ENCODE measurements at regions not wholly inside any gene's neighbourhood (a gene's known extent, or its start where the extent isn't known, plus 50 kb on each side); places are given as distances from the start of the nearest gene placed in this dataset.

- Histone ChIP-seq H3K36me3 (ENCODE audit: insufficient read depth, low read length) (no peaks in the 10 kb centered on the region), H3K9me2 (ENCODE audit: insufficient read depth, low read length) (no peaks in the 10 kb centered on the region), H3K4me3 (ENCODE audit: low read depth, low read length, poor library complexity, severe bottlenecking) (no peak overlapping the region), H4K20me1 (ENCODE audit: insufficient read depth, low read length) (no peaks in the 10 kb centered on the region), H2AFZ (ENCODE audit: low read length) (no peak overlapping the region), H3K79me2 (ENCODE audit: insufficient read depth, low read depth, low read length) (no peaks in the 10 kb centered on the region), H3K9me3 (ENCODE audit: low read length) (no peaks in the 10 kb centered on the region), H3K4me1 (ENCODE audit: insufficient read depth, low read length, poor library complexity, severe bottlenecking) (no peaks in the 10 kb centered on the region), H3K4me2 (ENCODE audit: low read length) (no peak overlapping the region), H3K27ac (ENCODE audit: low read depth, low read length, poor library complexity, severe bottlenecking) (no peak overlapping the region)
- ChIA-PET POLR2A (no interaction called here), CTCF (ENCODE audit: unreplicated experiment) (no interaction called here)
- intact Hi-C loops (cut with micrococcal nuclease; ENCODE audit: unreplicated experiment) = no loop called here
- no peak for DNase-seq (ENCODE audit: low spot score)
- no TSS peak for BruUV-seq (replicated peaks)
- TF ChIP-seq, protein P1, sequence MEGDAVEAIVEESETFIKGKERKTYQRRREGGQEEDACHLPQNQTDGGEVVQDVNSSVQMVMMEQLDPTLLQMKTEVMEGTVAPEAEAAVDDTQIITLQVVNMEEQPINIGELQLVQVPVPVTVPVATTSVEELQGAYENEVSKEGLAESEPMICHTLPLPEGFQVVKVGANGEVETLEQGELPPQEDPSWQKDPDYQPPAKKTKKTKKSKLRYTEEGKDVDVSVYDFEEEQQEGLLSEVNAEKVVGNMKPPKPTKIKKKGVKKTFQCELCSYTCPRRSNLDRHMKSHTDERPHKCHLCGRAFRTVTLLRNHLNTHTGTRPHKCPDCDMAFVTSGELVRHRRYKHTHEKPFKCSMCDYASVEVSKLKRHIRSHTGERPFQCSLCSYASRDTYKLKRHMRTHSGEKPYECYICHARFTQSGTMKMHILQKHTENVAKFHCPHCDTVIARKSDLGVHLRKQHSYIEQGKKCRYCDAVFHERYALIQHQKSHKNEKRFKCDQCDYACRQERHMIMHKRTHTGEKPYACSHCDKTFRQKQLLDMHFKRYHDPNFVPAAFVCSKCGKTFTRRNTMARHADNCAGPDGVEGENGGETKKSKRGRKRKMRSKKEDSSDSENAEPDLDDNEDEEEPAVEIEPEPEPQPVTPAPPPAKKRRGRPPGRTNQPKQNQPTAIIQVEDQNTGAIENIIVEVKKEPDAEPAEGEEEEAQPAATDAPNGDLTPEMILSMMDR (conservative IDR thresholded peaks at IDR 0.05; ENCODE audit: low read length) = no peak
- TF ChIP-seq EZH2phosphoT487 (IDR thresholded peaks at IDR 0.05; ENCODE audit: borderline replicate concordance, low read depth, low read length) = no peak
Measured at GRCh38 chr11:42311514-42311913, 852.1 kb upstream of the LRRC4C start.

- Histone ChIP-seq H3K36me3 (ENCODE audit: insufficient read depth, low read length) (no peaks in the 10 kb centered on the region), H3K9me2 (ENCODE audit: insufficient read depth, low read length) (no peaks in the 10 kb centered on the region), H4K20me1 (ENCODE audit: insufficient read depth, low read length) (no peaks in the 10 kb centered on the region), H3K4me2 (ENCODE audit: low read length) (no peak overlapping the region), H3K4me1 (ENCODE audit: insufficient read depth, low read length, poor library complexity, severe bottlenecking) (no peaks in the 10 kb centered on the region), H2AFZ (ENCODE audit: low read length) (no peak overlapping the region), H3K79me2 (ENCODE audit: insufficient read depth, low read depth, low read length) (no peaks in the 10 kb centered on the region), H3K4me3 (ENCODE audit: low read depth, low read length, poor library complexity, severe bottlenecking) (no peak overlapping the region), H3K27ac (ENCODE audit: low read depth, low read length, poor library complexity, severe bottlenecking) (no peak overlapping the region), H3K9me3 (ENCODE audit: low read length) (no peaks in the 10 kb centered on the region)
- no TSS peak for BruUV-seq (replicated peaks)
- intact Hi-C loops (cut with micrococcal nuclease; ENCODE audit: unreplicated experiment) = no loop called here
- no peak for TF ChIP-seq EZH2phosphoT487 (IDR thresholded peaks at IDR 0.05; ENCODE audit: borderline replicate concordance, low read depth, low read length)
- TF ChIP-seq, protein P1 (conservative IDR thresholded peaks at IDR 0.05; ENCODE audit: low read length) = no peak
- CTCF ChIA-PET (ENCODE audit: unreplicated experiment) = no interaction called here
- POLR2A ChIA-PET = no interaction called here
- DNase-seq (ENCODE audit: low spot score) = no peak
Measured at GRCh38 chr11:42311944-42312343, 852.5 kb upstream of the LRRC4C start.

GRCh38 chr11:42315267-42315666 lies 855.8 kb upstream of the LRRC4C start:
- H3K79me2 ChIP-seq (ENCODE audit: insufficient read depth, low read depth, low read length) = no peaks in the 10 kb centered on the region
- no peak for TF ChIP-seq EZH2phosphoT487 (IDR thresholded peaks at IDR 0.05; ENCODE audit: borderline replicate concordance, low read depth, low read length)
- TF ChIP-seq, protein P1 (conservative IDR thresholded peaks at IDR 0.05; ENCODE audit: low read length) = no peak
- intact Hi-C loops (cut with micrococcal nuclease; ENCODE audit: unreplicated experiment) = no loop called here
- H3K36me3 ChIP-seq (ENCODE audit: insufficient read depth, low read length) = no peaks in the 10 kb centered on the region
- H3K9me3 ChIP-seq (ENCODE audit: low read length) = no peaks in the 10 kb centered on the region
- no peak overlapping the region for H2AFZ ChIP-seq (ENCODE audit: low read length)
- H3K27ac ChIP-seq (ENCODE audit: low read depth, low read length, poor library complexity, severe bottlenecking) = no peak overlapping the region
- no peaks in the 10 kb centered on the region for H3K9me2 ChIP-seq (ENCODE audit: insufficient read depth, low read length)
- ChIA-PET CTCF (ENCODE audit: unreplicated experiment) (no interaction called here), POLR2A (interaction anchor here (0.9 kb wide), 1 partner anchor 12 kb away, joined by 3 read pairs; no protein-coding TSS in a partner anchor)
- no peak for DNase-seq (ENCODE audit: low spot score)
- H4K20me1 ChIP-seq (ENCODE audit: insufficient read depth, low read length) = no peaks in the 10 kb centered on the region
- H3K4me2 ChIP-seq (ENCODE audit: low read length) = no peak overlapping the region
- H3K4me3 ChIP-seq (ENCODE audit: low read depth, low read length, poor library complexity, severe bottlenecking) = no peak overlapping the region
- no TSS peak for BruUV-seq (replicated peaks)
- no peaks in the 10 kb centered on the region for H3K4me1 ChIP-seq (ENCODE audit: insufficient read depth, low read length, poor library complexity, severe bottlenecking)

Data from OCI-LY7 (cell line).